ENCODE measurements at regions not wholly inside any gene's neighbourhood (a gene's known extent, or its start where the extent isn't known, plus 50 kb on each side); places are given as distances from the start of the nearest gene placed in this dataset.
A peak's percentile ranks its signal among the peaks of the same experiment; 100 is the strongest.
"Not testable (repeated sequence)": the region's sequence is repeated elsewhere in the genome, so short reads cannot be mapped to it uniquely, and the experiment has no call there.

- no peak for DNase-seq
Observed at GRCh38 chr16:22627043-22627442, 116.4 kb downstream of the NPIPB5 start.

- DNase-seq = no peak
Observed at GRCh38 chr16:22628994-22629393, 118.3 kb downstream of the NPIPB5 start.

- no peak for DNase-seq
Observed at GRCh38 chr16:22630242-22630641, 119.6 kb downstream of the NPIPB5 start.

GRCh38 chr16:22631264-22631663 is 120.6 kb downstream of the NPIPB5 start:
- no peak for DNase-seq

GRCh38 chr16:22632606-22633005 is 121.9 kb downstream of the NPIPB5 start:
- DNase-seq = no peak

GRCh38 chr16:22633280-22633679 is 122.6 kb downstream of the NPIPB5 start:
- DNase-seq = no peak

- DNase-seq = no peak
Observed at GRCh38 chr16:22633799-22634198, 123.1 kb downstream of the NPIPB5 start.

- DNase-seq = no peak
Observed at GRCh38 chr16:22634954-22635353, 124.3 kb downstream of the NPIPB5 start.

- no peak for DNase-seq
Observed at GRCh38 chr16:22635357-22635761, 124.7 kb downstream of the NPIPB5 start.

GRCh38 chr16:22635801-22636200 is 125.1 kb downstream of the NPIPB5 start:
- no peak for DNase-seq

GRCh38 chr16:22638393-22639206 is 127.9 kb downstream of the NPIPB5 start:
- no peak for DNase-seq

GRCh38 chr16:22641131-22641628 is 130.5 kb downstream of the NPIPB5 start:
- no peak for DNase-seq

GRCh38 chr16:22642416-22643088 is 131.9 kb downstream of the NPIPB5 start:
- DNase-seq = no peak

GRCh38 chr16:22643203-22643602 is 132.5 kb downstream of the NPIPB5 start:
- DNase-seq = not testable (repeated sequence)

GRCh38 chr16:22643886-22644285 is 133.2 kb downstream of the NPIPB5 start:
- no peak for DNase-seq

- DNase-seq = no peak
Observed at GRCh38 chr16:22645868-22646267, 135.2 kb downstream of the NPIPB5 start.

GRCh38 chr16:22646948-22647556 is 136.4 kb downstream of the NPIPB5 start:
- DNase-seq = peak; percentile 25

- no peak for DNase-seq
Observed at GRCh38 chr16:22648141-22648540, 137.4 kb downstream of the NPIPB5 start.

- DNase-seq = no peak
Observed at GRCh38 chr16:22648941-22649340, 138.2 kb downstream of the NPIPB5 start.

- not testable (repeated sequence) for DNase-seq
Observed at GRCh38 chr16:22651111-22651817, 140.6 kb downstream of the NPIPB5 start.

- no peak for DNase-seq
Observed at GRCh38 chr16:22652463-22652845, 141.8 kb downstream of the NPIPB5 start.

GRCh38 chr16:22653876-22654275 is 143.2 kb downstream of the NPIPB5 start:
- DNase-seq = no peak

- DNase-seq = not testable (repeated sequence)
Observed at GRCh38 chr16:22656573-22656972, 145.9 kb downstream of the NPIPB5 start.

Measured in NCI-H69 (cell line).